Mesodermal cell (in vitro differentiated cells): ENCODE measurements at regions not wholly inside any gene's neighbourhood (a gene's known extent, or its start where the extent isn't known, plus 50 kb on each side); places are given as distances from the start of the nearest gene placed in this dataset.

Experiments
- H3K27ac ChIP-seq: 2 replicates; pipeline ENCODE4 v1.7.0; 2013; ENCODE audit warnings: mild to moderate bottlenecking, low read depth, low read length, moderate library complexity; ENCODE audit not compliant: severe bottlenecking
- H3K36me3 ChIP-seq: 2 replicates; pipeline ENCODE4 v1.7.1; 2013; ENCODE audit warnings: mild to moderate bottlenecking, low read length, moderate library complexity; ENCODE audit not compliant: control insufficient read depth, insufficient read depth
- H3K4me1 ChIP-seq: one replicate; pipeline ENCODE4 v1.7.1; 2013; ENCODE audit warnings: mild to moderate bottlenecking, low read length; ENCODE audit not compliant: insufficient read depth, control insufficient read depth, poor library complexity, severe bottlenecking
- H3K4me3 ChIP-seq: 2 replicates; pipeline ENCODE4 v1.7.0; 2013; ENCODE audit warnings: low read length, control low read depth, mild to moderate bottlenecking; ENCODE audit not compliant: insufficient read depth, poor library complexity, severe bottlenecking; ENCODE audit errors: extremely low read depth
- H3K9me3 ChIP-seq: 2 replicates; pipeline ENCODE4 v1.7.1; 2013; ENCODE audit warnings: mild to moderate bottlenecking, low read length, moderate library complexity; ENCODE audit not compliant: control insufficient read depth
- WGBS, 2 experiments: methylation state at CpG; one replicate each; pipeline ENCODE4 v1.1.5; 2013; ENCODE audit warnings: missing lambda C conversion rate in 2 of 2; ENCODE audit not compliant: insufficient coverage in 2 of 2; 5-methylcytosine and 5-hydroxymethylcytosine counted together

GRCh38 chr13:82867284-82867683 lies 1015.0 kb downstream of the SLITRK1 start:
- Histone ChIP-seq H3K9me3 (no peaks in the 10 kb centered on the region), H3K4me1 (no peaks in the 10 kb centered on the region), H3K36me3 (no peaks in the 10 kb centered on the region), H3K27ac (no peak overlapping the region), H3K4me3 (no peak overlapping the region)
- WGBS, 2 experiments = 40 to 100% methylated on average over 1 of the region's 2 CpGs

DNA sequence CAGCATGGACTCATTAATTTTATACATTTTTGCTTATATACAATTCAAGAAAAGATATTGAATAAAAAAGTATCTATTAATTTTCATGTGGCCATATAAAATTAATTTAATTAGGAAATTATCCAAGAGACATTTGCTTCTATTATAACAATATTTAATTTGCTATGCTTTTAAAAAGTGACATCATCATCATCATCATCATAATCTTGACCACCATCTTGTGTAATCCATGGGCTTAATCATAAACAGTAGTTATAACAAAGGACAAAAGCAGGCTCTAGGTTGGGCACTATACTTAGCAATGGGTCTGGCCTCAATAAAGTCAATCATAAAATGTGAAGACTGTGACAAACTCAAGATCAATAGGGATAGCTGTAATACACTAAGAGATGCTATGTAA lies 1031.6 kb downstream of the SLITRK1 start:
- Histone ChIP-seq H3K36me3 (no peaks in the 10 kb centered on the region), H3K4me3 (no peak overlapping the region)

GRCh38 chr13:82848766-82849165 lies 1033.5 kb downstream of the SLITRK1 start:
- no peaks in the 10 kb centered on the region for H3K4me1 ChIP-seq
- no CpG with 5 or more reads among the region's 1 CpG for WGBS, 2 experiments
- no peaks in the 10 kb centered on the region for H3K36me3 ChIP-seq
- H3K27ac ChIP-seq = no peak overlapping the region
- H3K4me3 ChIP-seq = no peak overlapping the region
- no peaks in the 10 kb centered on the region for H3K9me3 ChIP-seq

More for the DNA sequence above, 1031.6 kb downstream of the SLITRK1 start:
- Histone ChIP-seq H3K27ac (no peak overlapping the region), H3K4me1 (no peaks in the 10 kb centered on the region), H3K9me3 (no peaks in the 10 kb centered on the region)

DNA sequence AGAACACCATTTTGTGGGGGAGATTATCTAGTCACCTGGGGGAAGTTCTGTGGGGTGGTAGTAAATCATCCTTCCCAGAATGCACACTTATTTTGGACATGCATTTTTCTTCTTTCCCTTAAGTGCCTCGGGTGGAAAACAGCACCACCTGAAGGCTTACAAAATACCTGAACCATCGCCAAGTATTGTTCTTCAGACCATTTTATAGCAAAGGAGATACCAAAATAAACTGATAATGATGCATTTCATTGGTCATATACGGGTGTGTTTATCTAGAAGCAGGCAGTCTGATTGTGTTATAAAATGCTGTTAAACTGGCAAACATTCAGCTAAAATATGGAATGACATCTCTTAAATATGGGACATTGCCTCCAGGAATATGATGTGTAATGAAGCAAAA lies 1034.7 kb downstream of the SLITRK1 start:
- Histone ChIP-seq H3K4me3 (no peak overlapping the region), H3K36me3 (no peaks in the 10 kb centered on the region), H3K27ac (no peak overlapping the region), H3K9me3 (no peaks in the 10 kb centered on the region), H3K4me1 (no peaks in the 10 kb centered on the region)
- 60% methylated on average over 1 of the region's 3 CpGs; no CpG with 5 or more reads in 1 of the 2 experiments for WGBS, 2 experiments

DNA sequence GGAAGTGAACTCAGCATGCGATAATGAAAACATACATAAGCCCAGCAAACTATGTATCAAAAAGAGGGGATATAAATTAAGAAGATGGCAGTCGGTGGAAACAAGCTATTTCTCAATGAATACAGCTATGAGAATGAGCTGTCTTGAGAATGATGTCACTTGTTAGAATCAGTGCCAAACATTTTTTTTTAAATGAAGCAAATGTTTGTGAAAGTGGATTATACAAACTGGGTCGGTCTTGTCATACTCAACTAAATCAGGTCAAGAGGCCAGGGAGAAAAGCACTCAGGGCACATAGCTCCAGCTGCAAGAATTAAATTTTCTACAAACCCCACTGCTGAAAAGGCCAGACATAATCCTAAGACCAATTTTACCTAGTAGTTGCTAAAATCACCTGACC lies 1048.4 kb downstream of the SLITRK1 start:
- WGBS, 2 experiments = 78 to 100% methylated on average over 1 of the region's 3 CpGs
- no peaks in the 10 kb centered on the region for H3K4me1 ChIP-seq
- no peaks in the 10 kb centered on the region for H3K9me3 ChIP-seq
- H3K36me3 ChIP-seq = no peaks in the 10 kb centered on the region
- no peak overlapping the region for H3K4me3 ChIP-seq
- no peak overlapping the region for H3K27ac ChIP-seq

DNA sequence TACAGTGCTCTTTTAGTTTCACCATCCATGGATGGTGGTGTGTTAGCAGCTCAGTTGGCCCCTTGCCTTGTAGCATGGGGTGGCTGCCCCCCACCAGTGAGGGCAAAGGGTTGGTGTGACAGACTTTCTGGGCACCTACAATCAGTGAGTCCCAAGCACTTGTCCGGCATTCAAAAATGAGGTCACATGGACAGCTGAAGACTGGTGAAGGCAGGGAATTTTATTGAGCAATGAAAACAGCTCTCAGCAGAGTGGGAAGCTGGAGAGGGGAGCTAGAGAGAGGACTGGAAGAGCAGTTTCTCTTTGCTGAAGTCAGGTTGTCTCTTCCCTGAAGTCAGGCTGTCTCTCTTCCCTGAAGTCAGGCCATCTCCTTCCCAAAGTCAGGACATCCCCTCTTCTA lies 1053.2 kb downstream of the SLITRK1 start:
- no peaks in the 10 kb centered on the region for H3K36me3 ChIP-seq
- no peaks in the 10 kb centered on the region for H3K4me1 ChIP-seq
- 80 to 82% methylated on average over 1 of the region's 1 CpG for WGBS, 2 experiments
- no peak overlapping the region for H3K4me3 ChIP-seq
- no peaks in the 10 kb centered on the region for H3K9me3 ChIP-seq
- H3K27ac ChIP-seq = no peak overlapping the region

DNA sequence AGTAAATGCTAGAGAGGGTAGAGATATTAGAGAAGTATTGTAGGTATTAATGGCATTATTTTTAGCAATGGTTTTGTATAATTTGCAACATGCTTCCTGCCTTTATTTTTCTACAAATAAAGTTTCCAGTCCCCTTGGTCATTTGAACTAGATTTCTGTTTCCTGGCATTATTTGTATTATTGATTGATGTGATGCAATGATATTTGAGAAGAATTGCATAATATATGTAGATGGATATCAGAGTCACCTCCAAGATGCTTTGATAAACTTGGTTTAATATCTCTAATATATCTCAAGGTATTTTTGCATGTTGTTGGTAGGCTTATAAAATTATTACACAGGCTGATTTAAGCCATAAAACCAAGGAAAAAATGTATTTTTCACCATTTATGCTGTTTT lies 1054.5 kb downstream of the SLITRK1 start:
- Histone ChIP-seq H3K36me3 (no peaks in the 10 kb centered on the region), H3K9me3 (no peaks in the 10 kb centered on the region), H3K4me1 (no peaks in the 10 kb centered on the region), H3K4me3 (no peak overlapping the region), H3K27ac (no peak overlapping the region)

DNA sequence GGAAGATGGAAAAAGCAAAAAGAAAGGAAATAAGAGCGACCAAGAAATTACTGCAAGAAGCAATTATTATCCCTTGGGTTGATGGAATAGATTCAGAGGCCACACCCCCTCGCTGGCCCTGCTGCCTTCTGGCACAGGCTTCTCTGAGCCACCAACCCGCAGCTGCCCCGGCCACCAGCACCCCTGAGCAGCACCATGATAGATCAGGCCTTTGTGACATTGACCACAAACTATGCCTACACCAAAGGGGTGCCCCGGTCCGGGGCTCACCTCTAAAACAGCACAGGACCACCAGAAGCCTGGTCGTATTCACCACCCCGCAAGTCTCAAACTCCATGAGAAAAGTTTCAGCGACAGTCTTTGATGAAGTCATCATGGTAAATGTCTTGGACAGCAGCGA lies 1059.3 kb downstream of the SLITRK1 start:
- H3K36me3 ChIP-seq = no peaks in the 10 kb centered on the region
- WGBS, 2 experiments = 87 to 93% methylated on average over 9 to 10 of the region's 10 CpGs
- H3K4me1 ChIP-seq = no peaks in the 10 kb centered on the region
- no peaks in the 10 kb centered on the region for H3K9me3 ChIP-seq
- no peak overlapping the region for H3K4me3 ChIP-seq
- no peak overlapping the region for H3K27ac ChIP-seq

GRCh38 chr13:82817133-82817532 lies 1065.1 kb downstream of the SLITRK1 start:
- Histone ChIP-seq H3K4me1 (no peaks in the 10 kb centered on the region), H3K27ac (no peak overlapping the region), H3K4me3 (no peak overlapping the region), H3K36me3 (no peaks in the 10 kb centered on the region), H3K9me3 (peaks cover 3% of the 10 kb centered on the region)
- no CpG with 5 or more reads among the region's 3 CpGs for WGBS, 2 experiments

DNA sequence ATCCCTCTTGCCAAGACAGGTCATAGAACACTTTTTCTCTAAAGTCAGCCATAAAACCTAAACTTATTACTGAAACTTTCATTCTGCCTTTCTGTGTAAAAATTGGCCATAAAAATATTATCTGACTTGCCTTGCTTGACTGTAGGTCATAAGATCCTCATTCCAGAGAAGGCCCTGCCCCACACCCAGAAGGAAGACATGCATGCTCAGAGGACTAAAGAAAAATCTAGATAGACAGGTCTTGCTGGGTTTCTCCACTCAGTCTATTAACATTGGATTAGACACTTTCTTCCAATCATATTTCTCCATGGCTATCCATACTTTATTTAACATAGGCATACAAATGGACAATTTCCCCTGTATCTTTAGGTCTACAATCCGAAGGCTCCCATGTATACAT lies 1066.5 kb downstream of the SLITRK1 start:
- WGBS, 2 experiments = no CpG with 5 or more reads among the region's 1 CpG
- Histone ChIP-seq H3K9me3 (peaks cover 3% of the 10 kb centered on the region), H3K27ac (no peak overlapping the region), H3K4me1 (no peaks in the 10 kb centered on the region), H3K36me3 (no peaks in the 10 kb centered on the region), H3K4me3 (no peak overlapping the region)

GRCh38 chr13:82803341-82803740 lies 1078.9 kb downstream of the SLITRK1 start:
- H3K4me3 ChIP-seq = no peak overlapping the region
- WGBS, 2 experiments = no CpG with 5 or more reads among the region's 1 CpG
- H3K9me3 ChIP-seq = no peaks in the 10 kb centered on the region
- H3K36me3 ChIP-seq = no peaks in the 10 kb centered on the region
- no peaks in the 10 kb centered on the region for H3K4me1 ChIP-seq
- no peak overlapping the region for H3K27ac ChIP-seq

GRCh38 chr13:82802528-82802927 lies 1079.7 kb downstream of the SLITRK1 start:
- no CpG with 5 or more reads among the region's 3 CpGs for WGBS, 2 experiments

More at GRCh38 chr13:82802528-82802927, 1079.7 kb downstream of the SLITRK1 start:
- Histone ChIP-seq H3K27ac (no peak overlapping the region), H3K36me3 (no peaks in the 10 kb centered on the region), H3K4me3 (no peak overlapping the region), H3K4me1 (no peaks in the 10 kb centered on the region), H3K9me3 (no peaks in the 10 kb centered on the region)
